GM18526 (cell line): ENCODE measurements at regions not wholly inside any gene's neighbourhood (a gene's known extent, or its start where the extent isn't known, plus 50 kb on each side); places are given as distances from the start of the nearest gene placed in this dataset.

Experiments
- POLR2A ChIP-seq: IDR thresholded peaks from 3 replicates; pipeline ENCODE4 v1.6.1; 2011; ENCODE audit not compliant: insufficient read length; ENCODE audit errors: extremely low read depth

DNA sequence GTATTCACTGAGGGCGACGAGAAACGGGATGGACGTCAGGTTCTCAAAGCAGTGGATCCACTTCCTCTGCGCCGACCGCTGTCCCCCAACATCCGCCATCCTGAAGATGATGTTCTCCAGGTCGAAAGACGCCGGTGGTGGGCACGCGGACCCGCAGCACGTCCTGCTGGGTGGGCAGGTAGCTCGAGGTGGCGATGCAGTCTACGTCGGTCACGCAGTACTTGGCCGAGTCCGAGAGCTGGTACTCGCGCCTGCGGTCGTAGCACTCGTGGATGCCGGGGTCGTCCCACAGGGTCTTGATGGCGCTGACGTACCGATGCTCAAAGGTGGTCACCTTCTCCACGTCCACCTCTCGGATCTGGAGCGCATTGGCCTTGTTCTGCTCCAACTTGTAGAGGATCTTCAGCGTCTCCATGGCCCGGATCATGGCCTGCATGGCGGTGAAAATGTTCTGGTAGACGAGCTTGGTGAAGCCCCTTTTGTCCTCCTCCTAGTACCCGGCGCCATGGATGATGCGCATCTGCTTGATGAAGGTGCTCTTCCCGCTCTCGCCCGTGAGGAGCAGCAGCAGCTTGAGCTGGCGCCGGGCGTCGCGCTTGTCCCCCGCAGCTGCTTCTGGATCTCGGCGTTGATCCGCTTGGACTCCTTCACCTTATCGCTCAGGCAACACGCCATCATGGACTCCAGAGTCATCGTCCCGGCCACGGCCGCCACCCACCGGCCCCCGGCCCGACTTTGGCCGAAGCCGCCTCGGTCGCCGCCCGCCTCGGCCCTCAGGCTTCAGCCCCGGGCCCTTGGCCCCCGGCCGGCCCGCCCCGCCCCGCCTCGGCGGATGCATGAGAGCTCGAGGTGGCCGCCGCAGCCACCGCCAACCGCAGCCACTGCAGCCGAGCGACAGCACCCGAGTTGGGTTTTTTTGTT, 122.9 kb upstream of the KCTD7 start:
- TF ChIP-seq POLR2A: no peak

DNA sequence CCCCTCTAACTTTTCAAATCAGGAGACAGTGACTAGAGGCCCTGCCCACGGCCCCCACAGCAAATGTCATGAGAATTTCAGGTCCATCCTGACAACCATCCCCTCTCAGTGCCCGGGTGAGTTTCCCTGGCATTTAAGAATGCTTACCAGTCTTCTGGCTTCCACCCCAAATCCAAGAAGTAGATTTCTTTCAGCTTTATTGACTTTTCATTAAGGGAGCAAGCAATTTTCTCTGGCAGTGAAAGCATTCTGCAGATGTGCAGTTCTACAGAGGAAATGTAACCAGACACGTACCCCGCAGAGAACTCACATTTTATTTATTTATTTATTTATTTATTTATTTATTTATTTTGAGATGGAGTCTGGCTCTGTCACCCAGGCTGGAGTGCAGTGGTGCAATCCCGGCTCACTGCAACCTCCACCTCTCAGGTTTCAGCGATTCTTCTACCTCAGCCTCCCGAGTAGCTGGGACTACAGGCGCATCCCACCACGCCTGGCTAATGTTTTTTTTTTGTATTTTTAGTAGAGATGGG, 120.9 kb upstream of the KCTD7 start:
- no peak for TF ChIP-seq POLR2A

DNA sequence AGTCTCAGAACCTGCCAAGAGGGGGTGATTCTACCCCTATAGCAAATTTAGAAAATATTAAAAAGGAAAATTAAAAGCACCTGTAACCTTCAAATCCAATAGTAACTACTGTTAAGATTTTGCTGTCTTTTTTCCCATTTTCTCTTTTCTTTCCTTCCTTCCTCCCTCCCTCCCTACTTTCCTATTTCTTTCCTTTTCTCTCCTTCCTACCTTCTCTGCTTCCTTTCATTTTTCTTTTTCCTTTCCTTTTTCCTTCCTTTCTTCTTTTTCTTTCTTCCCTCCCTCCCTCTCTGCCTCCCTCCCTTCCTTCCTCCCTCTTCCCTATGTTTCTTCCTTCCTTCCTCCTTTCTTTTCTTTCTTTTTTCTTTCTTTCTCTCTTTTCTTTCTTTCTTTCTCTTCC, 120.2 kb upstream of the KCTD7 start:
- TF ChIP-seq POLR2A: no peak

DNA sequence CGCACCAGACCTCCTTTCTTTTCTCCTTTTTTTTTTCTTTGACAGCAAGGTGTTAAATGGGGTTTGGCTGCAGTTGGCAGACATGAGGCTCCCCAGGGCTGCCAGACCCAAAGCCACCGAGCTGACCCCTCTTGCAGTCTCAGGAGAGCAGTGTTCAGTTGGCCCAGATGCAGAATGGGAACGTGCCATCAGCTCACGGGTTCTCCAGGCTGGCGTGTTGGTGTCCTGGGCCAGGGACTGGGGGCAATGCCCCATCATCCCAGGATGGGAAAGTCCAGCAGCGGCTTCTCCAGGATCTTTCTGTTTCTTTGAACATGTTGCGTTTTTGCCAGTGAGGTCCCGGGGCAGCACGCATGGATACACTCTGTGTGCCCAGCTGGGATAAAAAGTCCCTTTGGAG, 114.6 kb upstream of the KCTD7 start:
- TF ChIP-seq POLR2A: no peak

DNA sequence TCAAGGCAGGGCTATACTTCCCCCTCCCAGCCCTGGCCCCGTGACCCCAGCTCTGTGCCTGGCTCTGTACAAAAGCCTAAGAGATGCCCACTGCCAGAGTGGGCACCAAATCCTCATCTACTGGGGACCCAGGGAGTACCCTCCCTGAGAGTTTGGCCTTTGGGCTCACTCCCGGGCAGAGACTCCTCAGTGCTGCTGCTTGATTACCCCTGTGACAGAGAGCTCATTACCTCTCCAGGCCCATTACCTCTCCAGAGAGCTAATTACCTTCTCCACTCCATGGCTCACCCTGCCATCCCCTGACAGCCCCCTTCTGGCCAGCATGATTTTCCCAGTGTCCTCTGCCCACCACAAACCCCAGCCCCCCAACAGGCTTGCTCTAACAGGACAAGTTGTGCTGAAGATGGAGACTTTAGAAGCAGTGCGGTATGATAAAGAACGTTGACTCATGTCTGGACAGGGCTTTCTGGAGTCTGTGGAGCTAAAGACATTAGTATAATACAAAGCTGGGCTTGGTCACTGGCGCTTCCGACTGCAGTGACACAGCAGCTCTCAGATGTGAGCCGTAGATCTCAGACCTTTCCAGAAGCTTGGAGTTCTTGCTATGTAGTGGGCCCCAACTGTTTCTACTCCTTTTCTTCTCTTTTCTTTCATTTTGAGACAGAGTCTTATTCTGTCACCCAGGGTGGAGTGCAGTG, 111.3 kb upstream of the KCTD7 start:
- no peak for TF ChIP-seq POLR2A

DNA sequence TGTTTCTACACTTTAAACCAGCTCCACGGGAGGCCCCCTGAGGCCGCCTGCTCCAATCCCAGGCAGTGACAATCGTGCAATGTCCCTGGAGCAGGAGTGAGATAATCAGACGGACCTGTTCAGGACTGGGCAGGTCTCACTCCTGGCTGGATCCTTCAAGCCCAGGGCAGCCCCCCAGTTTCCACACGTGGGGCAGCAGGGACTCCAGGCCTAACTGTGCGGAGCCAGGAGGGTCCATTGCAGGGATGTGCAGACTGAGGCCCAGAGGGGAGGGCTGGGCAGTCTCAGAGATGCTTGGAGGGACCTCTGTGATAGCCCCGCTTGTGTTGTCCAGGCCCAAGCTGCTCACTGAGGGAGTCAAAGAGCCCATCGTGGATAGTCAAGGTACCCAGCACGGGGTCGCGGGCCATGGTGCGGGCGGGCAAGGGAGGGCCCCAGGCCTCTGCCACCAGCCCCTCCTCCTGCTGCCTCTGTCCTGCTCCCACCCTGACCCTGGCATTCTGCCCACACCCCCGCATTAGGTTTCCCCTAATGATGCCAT, 110.5 kb upstream of the KCTD7 start:
- TF ChIP-seq POLR2A: no peak

DNA sequence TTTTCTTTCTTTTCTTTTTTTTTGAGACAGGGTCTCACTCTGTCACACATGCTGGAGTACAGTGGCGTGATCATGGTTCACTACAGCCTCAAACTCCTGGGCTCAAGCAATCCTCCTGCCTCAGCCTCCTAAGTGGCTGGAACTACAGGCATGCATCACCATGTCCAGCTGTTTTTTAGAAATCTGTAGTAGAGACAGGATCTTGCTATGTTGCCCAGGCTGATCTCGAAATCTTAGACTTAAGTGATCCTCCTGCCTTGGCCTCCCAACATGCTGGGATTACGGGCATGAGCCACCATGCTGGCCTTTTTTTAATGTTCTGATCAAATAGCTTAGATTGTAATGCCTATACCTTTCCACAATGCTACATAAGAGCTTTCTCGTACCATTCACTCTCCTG, 107.0 kb upstream of the KCTD7 start:
- no peak for TF ChIP-seq POLR2A

DNA sequence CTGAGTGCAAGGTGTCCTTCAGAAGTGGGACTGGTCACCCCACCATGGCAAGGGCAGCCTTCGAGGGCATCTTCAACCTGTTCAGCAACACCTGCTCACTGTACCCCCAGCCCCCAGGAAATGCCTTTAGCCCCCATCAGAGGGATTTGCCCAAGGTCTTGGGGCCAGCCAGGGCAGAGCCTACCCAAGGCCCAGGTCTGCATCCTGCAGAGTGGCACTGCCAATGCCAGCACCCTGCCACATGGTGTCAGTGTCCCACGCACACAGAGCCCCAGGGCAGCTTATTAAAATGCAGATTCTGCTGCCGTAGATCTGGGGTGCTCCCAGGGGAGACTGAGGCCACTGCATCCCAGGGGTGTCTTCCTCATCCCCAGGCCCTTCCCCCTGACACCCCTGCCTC, 106.2 kb upstream of the KCTD7 start:
- no peak for TF ChIP-seq POLR2A

DNA sequence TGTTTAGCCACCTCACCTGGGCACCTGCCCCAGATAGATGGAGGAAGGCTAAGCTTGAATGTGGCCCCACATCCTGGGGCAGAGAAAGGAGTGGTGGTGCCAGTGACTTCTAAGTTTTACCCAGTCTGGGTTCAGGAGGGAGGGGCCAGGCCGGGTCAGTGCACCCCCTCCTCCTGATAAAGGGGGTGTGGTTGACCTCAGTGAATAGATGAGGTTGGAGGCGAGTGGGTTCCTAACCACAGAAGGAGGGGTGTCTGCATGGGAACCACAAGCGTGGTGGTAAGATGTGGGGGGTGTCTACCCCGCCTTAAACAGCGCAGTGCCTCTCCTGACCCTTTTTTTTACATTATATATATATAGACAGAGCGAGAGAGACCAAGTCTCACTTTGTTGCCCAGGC, 105.3 kb upstream of the KCTD7 start:
- no peak for TF ChIP-seq POLR2A

DNA sequence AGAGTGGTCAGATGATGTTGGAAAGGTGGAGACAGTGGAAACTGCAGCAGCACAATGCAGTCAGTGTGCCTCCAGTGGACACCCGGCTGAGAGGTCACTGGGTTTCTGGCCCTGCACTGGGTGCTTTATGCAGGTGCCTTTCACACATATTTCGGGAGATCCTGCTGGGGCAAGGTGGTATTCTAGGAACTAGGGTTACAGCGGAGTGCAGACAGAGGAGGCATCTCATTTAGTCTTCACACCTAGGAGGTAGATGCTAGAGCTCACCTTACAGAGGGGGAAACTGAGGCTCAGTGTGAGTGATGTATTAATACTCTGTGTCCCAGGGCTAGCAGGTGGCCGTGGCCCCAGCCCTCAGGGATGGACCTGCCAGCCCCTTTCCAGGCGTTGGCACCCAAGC, 103.9 kb upstream of the KCTD7 start:
- no peak for TF ChIP-seq POLR2A

DNA sequence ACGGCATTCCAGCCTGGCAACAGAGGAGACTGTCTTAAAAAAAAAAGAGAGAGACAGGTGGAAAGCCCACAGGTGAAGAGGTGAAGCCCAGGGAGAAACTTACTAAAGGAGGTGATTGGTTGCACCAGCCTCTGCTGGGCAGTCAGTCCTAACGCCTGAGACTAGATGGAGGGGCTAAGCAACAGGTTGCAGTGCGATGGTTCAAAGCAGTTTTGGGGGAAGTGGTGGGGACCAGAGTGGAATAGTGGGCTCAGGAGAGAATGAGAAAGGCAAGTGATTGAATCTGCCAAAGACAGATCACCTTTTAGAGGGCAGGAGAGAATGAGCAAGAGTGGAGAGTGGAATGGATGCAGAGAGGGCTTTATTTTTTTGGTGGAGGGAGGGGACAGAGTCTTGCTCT, 100.0 kb upstream of the KCTD7 start:
- no peak for TF ChIP-seq POLR2A

DNA sequence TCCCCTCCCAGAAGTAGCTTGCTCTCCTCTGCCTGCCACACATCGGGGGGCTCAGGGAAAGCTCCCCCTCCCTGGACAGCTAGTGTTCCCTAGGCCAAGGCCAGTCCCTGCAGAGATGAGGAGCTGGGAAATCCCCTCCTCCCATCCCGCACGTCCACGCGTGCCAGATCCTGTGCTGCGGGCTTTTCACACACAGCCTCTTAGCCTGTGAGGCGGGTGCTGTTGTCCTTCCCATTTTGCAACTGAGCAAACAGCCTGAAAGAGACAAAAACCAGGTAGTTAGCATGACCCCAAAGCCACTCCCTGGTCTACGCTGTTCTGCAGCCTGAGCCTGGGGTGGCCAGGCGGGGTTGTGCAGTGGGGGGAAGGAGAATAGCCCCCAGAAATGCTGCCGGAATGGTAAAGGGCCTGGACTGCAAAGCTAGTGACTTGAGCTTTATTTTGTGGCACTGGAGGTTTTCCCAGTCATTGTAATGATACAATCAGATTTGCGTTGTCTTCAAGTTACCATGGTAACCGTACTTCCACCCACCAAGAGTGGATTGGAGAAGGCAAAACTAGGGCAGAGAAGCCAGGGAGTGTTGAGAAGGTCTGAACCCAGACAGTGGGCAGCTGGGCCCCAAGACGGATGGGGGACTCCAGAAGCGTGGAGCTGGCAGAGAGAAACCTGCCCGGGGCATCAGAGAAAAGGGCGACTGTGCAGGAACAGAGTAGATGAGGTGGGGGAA, 98.6 kb upstream of the KCTD7 start:
- no peak for TF ChIP-seq POLR2A

DNA sequence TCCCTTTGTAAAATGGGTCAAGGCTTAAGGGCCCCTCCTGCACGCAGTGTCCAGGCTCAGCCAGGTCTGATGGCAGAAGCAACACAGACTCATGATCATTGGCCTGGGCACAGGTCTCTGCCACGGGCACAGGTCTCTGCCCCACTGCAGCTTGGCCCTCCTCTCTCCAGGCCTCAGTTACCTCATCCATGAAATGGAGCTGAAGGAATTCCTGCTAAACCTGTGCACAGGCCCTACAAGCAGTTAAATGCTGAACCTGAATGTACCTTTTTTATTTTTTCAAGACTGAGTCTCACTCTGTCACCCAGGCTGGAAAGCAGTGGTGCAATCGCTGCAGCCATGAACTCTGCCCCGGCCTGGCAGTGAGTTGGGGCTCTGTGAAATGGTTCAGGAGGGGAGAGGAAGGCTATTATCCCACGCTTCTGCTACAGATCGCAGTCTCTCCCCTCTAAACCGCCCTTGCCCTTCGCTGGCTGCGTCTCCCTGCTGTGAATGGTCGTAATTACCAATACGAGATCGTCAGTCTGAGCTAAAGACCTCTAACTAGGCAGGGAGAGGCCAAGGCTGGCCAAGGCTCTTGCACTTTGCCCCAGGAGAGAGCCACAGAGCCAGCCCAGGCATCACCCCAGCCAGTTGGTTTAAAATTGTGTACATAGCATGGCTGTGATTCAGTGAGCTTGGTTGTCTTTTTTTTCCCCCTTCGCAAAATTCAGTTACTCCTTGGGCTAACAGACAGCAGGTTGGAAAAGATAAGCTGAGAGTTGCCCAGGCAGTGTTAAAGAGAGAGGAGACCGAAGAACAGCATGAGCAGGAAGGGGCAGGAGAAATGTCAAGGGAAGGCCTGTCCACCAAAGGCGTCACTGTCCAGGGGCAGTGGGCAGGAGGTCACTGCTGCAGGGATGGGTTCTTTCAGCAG, 93.0 kb upstream of the KCTD7 start:
- TF ChIP-seq POLR2A: no peak

DNA sequence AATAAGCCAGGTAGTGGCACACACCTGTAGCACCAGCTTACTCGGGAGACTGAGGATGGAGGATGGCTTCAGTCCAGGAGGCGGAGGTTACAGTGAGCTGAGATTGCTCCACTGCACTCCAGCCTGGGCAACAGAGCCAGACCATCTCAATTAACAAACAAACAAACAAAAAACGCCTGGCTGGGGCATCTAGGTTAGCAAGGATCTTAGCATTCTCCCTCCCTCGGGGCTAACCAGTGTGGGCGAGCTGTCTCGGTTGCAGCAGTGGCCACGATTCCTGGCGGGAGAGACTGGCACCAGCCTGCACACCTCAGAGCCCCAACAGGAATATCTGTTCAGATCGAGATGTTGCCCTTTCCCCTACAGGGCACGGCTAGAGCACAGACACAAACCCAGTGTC, 91.3 kb upstream of the KCTD7 start:
- no peak for TF ChIP-seq POLR2A
